Myocyte (in vitro differentiated cells): ENCODE measurements at regions not wholly inside any gene's neighbourhood (a gene's known extent, or its start where the extent isn't known, plus 50 kb on each side); places are given as distances from the start of the nearest gene placed in this dataset.
"Not testable (repeated sequence)": the region's sequence is repeated elsewhere in the genome, so short reads cannot be mapped to it uniquely, and the experiment has no call there.

Source experiments
- DNase-seq: peaks from one replicate; pipeline ENCODE4 v3.0.0-alpha.2; 2012; ENCODE audit warnings: low read depth

GRCh38 chr7:153076289-153076688, 316.7 kb downstream of the ACTR3B start:
- not testable (repeated sequence) for DNase-seq

- DNase-seq = no peak
These were observed 321.9 kb downstream of the ACTR3B start for GRCh38 chr7:153081496-153081895.

GRCh38 chr7:153084278-153084677, 324.7 kb downstream of the ACTR3B start:
- DNase-seq = no peak

- DNase-seq = no peak
These were observed 327.9 kb downstream of the ACTR3B start for GRCh38 chr7:153087498-153087897.

GRCh38 chr7:153088601-153089000, 329.0 kb downstream of the ACTR3B start:
- no peak for DNase-seq

GRCh38 chr7:153090209-153090608, 330.7 kb downstream of the ACTR3B start:
- DNase-seq = no peak

GRCh38 chr7:153090764-153091163, 331.2 kb downstream of the ACTR3B start:
- no peak for DNase-seq

GRCh38 chr7:153091477-153091876, 331.9 kb downstream of the ACTR3B start:
- DNase-seq = peak; percentile 7

- no peak for DNase-seq
These were observed 338.1 kb downstream of the ACTR3B start for GRCh38 chr7:153097511-153098201.

GRCh38 chr7:153099235-153099634, 339.7 kb downstream of the ACTR3B start:
- no peak for DNase-seq

- no peak for DNase-seq
These were observed 341.2 kb downstream of the ACTR3B start for GRCh38 chr7:153100691-153101237.

- DNase-seq = no peak
These were observed 343.6 kb downstream of the ACTR3B start for GRCh38 chr7:153103202-153103601.

- no peak for DNase-seq
These were observed 348.3 kb downstream of the ACTR3B start for GRCh38 chr7:153107826-153108225.

GRCh38 chr7:153109566-153109965, 350.0 kb downstream of the ACTR3B start:
- no peak for DNase-seq

- no peak for DNase-seq
These were observed 351.1 kb downstream of the ACTR3B start for GRCh38 chr7:153110606-153111005.

GRCh38 chr7:153122255-153122654, 362.7 kb downstream of the ACTR3B start:
- DNase-seq = not testable (repeated sequence)

- DNase-seq = no peak
These were observed 370.5 kb downstream of the ACTR3B start for GRCh38 chr7:153130052-153130451.

GRCh38 chr7:153151766-153152165, 392.2 kb downstream of the ACTR3B start:
- DNase-seq = no peak

- no peak for DNase-seq
These were observed 393.4 kb downstream of the ACTR3B start for GRCh38 chr7:153152801-153153422.

- DNase-seq = no peak
These were observed 398.6 kb downstream of the ACTR3B start for GRCh38 chr7:153158149-153158548.

GRCh38 chr7:153170287-153170686, 410.7 kb downstream of the ACTR3B start:
- no peak for DNase-seq

GRCh38 chr7:153185936-153186335, 426.4 kb downstream of the ACTR3B start:
- DNase-seq = no peak

- no peak for DNase-seq
These were observed 428.6 kb downstream of the ACTR3B start for GRCh38 chr7:153188161-153188560.
